NCI-H2171 (cell line): ENCODE measurements at regions not wholly inside any gene's neighbourhood (a gene's known extent, or its start where the extent isn't known, plus 50 kb on each side); places are given as distances from the start of the nearest gene placed in this dataset.
"Not testable (repeated sequence)": the region's sequence is repeated elsewhere in the genome, so short reads cannot be mapped to it uniquely, and the experiment has no call there.

Source experiments
- DNase-seq: peaks from one replicate; lab custom pipeline; 2025; lab: John Stamatoyannopoulos, UW

DNA sequence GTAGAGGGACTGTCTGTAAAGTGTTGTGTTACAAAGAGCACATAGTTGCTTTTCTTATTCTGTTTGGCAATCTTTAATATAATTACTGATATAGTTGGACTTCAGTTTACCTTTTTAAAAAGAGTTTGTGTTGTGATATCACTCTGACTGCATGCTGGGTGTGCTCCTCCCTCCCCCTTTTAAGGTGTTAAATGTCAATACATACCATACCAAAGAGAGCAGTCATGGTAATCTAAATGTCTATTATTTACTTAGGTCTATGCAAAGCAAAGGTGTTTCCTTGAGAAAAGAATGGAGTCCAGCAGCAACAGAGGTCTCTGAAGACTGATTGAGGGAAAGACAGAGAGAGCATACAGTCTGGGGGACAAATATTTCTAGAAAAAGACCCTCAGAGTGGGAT lies 275.1 kb upstream of the NRP1 start:
- DNase-seq: no peak

DNA sequence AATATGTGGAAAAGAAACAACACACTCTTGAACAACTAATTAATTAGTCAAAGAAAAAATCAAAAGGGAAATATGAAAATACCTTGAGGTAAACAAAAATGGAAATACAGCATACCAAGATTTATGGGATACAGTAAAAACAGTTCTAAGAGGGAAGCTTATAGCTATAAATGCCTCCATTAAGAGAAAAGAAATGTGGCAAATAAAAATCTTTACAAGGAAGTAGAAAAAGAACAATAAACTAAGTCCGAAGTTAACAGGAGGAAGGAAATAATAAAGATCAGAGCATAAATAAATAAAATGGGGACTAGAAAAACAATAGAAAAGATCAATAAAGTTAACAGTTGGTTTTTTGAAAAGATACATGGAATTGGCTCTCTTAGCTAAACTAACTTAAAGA lies 267.8 kb upstream of the NRP1 start:
- DNase-seq: no peak

DNA sequence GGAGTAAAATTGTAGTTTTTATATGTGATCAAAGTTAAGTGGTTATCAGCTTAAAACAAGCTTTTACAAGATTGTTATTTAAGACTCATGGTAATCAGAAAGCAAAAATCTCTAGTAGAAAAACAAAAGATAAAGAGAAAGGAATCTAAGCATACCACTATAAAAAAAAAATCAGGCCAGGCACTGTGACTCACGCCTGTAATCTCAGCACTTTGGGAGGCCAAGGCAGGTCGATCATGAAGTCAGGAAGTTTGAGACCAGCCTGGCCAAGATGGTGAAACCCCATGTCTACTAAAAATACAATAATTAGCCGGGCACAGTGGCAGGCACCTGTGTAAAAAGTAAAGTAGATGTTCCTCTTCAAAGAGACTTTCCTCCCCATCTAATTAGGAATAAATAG lies 265.9 kb upstream of the NRP1 start:
- no peak for DNase-seq

DNA sequence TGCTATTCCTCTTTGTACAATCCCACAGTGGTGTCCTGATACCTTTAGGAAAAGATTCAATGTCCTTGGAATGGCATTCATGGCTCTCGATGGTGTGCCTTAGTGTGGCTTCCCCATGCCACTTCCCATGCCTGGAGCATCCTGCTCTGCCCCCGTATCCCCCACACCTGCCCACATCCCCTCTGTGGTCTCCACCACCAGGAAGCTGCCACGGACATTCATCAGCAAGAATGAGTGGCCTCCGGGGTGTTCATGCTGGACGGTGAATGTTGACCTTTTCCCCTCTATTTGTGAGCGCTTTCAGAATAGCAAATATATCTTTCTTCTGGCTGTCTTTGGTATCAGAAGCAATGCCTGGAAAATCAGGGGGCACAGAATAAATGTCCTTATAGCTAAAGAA lies 262.0 kb upstream of the NRP1 start:
- DNase-seq: no peak

DNA sequence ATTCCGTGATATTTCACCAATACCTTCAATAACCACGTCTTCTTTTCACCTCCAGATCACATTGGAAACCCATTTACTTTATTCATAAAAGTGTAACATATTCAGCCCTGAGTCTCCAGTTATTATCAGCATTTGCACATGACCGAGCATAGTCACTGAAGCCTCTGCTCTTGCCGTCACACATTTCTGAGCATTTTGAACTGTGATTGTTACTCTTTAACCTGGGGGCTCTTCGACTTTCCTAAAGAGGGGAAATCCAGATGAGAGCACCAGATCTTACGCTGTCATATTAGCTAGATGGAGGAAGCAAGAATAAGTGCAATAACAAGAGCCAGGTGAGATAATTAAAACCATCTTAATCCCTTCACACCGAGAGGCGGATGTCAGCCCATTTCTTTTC lies 260.0 kb upstream of the NRP1 start:
- no peak for DNase-seq

DNA sequence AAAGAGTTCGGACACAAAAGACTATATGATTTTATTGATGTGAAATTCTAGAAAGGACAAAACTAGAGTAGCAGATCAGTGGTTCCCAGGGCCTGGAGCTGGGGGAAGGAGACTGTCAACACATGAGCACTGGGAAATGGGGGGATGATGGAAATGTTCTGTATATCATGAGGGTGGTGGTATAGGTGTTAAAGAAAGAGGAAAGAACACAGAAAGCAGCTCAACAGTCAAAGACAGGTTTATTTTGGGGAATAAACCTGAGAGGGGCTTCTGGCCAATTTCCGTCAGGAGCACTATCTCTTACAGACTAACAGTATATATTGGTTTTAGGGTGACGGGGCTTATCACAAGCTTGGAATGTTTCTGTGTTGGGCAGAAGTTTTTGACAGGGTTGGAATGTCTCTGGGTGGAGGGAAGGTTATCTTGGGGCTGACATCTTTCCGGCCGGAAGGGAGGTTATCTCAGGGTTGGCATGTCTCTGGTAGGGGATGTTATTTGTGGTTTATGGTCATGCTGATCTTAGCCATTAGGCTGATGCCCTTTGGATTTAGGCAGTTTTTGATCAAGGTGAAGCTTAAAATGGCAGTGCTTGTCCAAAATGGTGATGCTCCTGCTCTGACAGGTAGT lies 254.6 kb upstream of the NRP1 start:
- no peak for DNase-seq

DNA sequence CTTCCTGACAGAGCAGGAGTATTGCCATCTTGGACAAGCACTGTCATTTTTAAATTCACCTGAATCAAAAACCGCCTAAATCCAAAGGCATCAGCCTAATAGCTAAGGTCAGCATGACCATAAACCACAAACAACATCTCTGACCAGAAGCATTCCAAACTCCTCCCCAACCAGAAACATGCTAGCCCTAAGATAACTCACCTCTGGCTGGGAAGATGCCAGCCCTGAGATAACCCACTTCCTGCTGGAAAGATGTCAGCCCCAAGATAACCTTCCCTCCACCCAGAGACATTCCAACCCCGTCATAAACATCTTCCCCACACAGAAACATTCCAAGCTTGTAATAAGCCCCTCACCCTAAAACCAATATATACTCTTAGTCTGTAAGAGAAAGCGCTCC lies 250.1 kb upstream of the NRP1 start:
- DNase-seq: not testable (repeated sequence)

DNA sequence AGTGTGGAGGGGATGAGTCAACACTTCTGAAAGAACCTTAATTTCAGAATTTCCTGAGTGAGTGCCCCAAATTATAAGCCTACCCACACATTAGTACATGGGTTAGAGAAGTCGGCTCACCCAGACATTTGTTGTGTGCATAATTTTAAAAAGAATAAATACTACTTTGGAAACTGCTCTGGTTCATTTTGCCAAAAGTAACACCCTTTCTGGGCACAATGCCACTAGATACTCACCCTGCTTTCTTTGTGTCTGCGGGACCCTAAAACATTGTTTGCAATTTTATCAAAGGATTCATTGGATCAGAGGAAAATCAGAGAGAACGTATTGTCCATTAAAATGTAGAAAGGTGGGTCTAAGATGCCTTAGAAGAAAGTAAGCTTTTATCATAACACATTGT lies 245.5 kb upstream of the NRP1 start:
- no peak for DNase-seq

DNA sequence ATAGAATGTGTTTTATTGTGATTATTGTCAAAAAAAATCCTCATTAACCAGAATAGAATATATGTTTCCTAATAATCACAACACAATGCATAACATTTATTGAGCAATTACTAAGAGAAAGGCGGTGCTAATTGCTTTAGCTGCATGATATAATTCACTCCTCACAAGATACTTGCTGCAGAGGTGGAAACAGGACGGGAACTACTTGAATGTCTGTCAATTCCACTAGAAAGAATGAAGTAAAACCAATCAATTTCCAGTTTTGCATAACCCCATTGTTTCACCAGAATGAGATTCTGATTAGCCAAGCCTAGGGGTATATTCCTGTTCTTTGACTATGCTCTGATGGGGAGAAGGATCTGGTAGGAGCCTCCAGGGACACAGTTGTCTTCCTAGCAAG lies 239.1 kb upstream of the NRP1 start:
- DNase-seq: no peak

DNA sequence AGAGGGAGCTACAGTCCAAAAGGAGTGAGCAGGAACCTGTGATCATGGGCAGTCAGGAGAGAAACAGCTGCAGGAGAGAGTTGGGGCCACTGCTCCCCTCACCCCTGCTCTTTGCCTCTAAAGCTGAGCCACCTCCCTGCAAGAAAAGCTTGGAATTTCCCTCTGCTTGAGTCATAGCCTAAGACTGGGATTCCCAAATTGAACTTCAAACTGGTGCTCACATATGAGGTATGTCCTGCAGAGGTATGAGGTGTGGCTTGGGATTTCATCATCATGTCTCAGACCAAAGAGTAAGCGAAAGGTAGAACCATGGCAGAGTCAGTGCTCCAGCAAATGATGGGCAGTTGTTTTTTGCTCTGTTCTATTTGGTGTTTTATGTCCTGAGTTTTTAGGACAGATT lies 237.1 kb upstream of the NRP1 start:
- no peak for DNase-seq

DNA sequence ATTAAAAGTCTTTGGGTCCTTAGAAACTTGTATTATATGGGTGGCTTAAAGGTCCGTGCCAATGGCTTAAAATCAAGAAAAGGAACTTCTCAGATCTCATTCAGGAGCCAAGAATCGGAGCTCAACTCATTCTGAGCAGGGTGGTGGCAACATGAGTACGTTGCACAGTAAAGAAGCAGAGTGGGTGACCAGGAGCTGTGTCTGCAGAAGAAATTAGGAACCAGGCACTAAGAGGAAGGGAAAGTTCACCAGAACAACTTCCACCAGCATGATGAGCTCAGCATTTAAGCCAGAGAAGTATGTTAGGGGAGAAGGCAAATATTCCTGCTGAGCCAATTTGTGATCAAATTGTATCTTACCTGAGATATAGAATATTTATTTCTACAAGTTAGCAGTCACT lies 236.0 kb upstream of the NRP1 start:
- no peak for DNase-seq

DNA sequence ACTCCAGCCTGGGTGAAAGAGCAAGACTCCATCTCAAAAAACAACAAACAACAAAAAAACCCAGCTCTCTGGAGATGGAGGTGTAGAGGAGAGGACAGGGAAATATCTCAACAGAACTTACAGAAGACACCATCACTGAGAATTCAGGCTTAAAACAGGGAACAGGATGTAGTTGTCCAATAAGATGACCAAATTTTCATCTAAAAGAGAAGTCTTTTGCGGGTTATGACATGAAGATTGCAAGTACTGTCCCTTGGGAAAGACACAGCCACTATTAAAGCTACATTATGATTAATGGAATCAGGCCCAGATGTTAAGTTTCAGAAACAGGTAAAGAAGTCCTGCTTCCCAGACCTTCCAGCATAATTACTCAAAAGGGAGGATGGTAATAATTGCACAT lies 235.2 kb upstream of the NRP1 start:
- no peak for DNase-seq

DNA sequence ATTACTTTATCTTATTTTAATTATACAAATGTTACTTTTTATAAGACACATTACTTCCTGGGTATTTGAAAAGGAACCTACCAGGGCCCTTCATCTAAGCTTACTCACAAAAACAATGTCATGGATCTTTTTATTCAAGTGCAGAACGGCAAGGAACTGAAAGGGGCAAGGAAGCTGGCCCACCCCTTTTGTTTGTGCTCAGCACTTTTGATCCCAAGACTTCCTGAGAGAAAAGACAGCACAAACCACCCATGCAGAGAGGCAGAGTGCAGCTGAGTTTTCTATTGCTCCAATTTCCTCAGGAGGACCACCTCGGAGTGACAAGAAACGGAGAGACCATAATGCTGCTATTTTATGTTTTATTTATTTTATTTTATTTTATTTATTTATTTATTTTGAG lies 232.0 kb upstream of the NRP1 start:
- no peak for DNase-seq

DNA sequence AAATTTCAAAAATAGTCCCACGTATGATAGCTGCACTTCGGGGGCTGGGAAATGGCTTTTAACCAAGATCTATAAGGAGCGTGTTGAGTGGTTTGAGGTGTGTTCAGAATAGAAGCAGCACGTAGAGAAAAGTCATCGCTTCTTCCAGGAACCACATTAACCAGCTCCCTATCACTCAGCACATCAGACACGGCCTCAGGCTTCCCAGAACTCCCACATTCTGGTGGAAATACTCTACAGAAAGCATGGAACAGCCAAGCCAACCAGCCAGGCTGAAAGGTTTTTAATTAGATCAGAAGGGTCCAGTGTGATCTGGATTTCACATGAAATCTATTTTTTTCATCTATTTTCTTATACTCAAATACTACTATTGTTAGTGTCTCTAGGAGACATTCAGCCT lies 231.5 kb upstream of the NRP1 start:
- DNase-seq: no peak

DNA sequence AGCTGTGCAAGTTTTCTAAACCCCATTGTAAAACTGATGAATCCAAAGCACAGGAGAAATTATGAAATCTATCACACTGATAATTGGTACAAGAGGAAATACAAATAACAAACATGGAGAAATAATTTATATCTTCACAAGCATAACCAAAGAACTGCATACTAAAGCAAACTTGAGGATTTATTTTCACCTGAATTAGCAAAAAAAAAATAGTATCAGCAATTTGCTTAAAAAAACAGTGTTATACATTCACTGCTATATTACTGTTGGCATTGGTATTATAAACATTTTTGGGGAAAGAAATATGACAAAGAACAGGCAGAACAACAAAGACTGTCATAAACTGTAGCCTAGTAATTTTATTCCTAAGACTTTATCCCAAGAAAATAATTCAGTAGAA lies 230.8 kb upstream of the NRP1 start:
- no peak for DNase-seq

DNA sequence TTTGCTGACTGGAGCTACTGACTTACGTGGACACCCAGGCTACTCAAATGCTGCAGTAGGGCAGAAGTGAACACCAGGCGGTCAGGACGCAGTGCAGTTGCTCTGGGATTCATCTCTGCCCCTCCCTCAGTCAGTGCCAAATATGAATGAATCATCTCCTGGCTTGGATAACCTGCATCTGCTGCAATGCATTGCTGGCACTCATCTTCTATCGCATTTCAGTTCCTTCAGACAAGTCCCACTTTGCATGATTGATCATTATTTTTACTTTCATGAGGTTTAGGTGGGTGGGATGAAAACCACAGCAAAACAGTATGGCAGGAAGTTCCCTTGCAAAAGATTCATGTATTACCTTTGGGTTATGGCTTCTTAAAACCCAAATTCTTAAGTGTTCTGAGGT lies 224.6 kb upstream of the NRP1 start:
- DNase-seq: no peak

DNA sequence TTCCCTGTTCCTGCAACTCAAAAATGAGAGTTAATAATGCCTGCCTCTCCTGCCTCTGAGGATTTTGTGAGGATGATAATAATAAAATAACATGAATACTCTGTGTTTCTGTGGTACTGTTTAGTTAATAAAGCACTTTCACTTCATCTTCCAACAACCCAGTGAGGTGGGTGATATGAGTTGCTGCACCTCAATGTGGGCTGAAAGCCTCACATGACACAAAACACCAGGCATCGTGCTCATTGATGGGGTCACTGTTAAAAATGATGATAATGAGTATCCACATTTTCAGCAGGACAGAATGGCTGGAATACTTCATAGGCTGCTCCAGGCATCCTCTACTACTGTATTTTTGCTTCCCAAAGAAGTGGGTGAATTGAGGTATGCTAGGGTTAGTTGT lies 222.8 kb upstream of the NRP1 start:
- no peak for DNase-seq

DNA sequence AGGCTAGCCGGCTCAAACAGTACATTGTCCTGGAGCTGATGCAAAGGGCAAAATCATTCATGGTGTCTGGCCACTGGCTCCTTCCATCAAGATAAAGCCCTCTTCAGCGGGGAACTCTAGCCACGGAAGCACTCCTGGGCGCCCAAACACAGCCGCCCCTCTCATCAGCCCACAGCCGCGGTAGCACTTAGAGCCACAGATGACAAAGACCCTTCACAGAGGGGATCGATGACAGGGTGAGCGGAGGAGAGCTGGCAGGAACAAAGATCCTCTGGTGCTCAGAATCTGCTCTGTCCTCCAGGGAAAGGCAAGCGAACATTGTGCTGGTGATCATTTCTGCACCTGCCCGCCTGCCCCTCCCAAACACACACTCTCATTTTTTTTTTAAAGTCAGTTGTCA lies 222.2 kb upstream of the NRP1 start:
- no peak for DNase-seq

DNA sequence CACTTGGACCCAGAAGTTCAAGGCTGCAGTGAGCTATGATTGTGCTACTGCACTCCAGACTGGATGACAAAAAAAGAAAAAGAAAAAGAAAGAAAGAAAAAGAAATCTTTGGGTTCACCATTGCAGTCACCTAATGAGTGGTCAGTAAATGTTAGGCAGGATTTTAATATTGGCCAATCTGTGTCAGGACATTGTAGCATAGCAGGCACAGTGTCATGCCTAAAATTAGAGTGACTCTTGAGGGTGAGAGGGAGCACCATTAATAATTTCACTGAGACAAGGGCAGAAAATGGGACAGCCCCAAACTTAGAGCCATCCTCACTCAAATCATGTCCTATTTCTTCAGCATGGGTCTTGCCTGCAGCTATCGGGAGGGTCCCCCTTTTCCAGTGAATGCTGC lies 221.6 kb upstream of the NRP1 start:
- no peak for DNase-seq

DNA sequence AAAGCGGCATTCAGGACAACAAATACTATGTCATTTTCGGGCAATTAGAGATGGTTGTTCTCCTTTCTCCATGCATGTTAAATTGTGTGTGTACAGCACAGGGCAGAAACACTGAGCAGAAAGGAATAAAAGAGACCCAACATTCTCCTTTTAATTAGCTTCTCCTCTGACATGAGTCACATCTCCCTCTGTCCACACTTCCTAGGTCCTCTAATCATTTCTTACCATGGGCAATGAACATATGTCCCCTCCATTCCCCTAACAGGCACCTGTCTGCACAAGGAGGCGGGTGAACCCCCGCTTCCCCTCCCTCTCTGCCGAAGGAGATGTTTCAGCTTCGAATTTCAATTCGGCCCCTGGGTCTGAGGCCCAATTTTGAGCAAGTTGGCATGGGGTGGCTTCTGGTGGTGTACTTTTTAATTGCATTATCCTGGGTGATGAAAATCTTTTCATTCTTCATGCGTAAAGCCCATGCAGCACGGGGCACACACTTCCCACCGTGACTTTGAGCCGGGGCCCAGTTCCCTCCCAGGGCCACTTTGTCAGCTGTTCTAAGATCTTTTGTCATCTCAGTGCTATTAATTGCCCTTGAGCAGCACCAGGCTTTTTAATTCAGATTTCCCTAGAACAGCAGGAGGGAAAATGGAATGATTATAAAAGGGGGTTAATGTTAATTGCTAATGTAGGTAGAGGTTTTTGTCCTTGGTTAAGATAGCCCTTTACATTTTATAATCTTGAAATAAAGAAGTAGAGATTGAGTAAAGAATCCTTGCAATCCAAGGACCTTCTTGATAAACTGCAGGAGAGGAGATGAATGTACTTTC lies 219.5 kb upstream of the NRP1 start:
- no peak for DNase-seq

DNA sequence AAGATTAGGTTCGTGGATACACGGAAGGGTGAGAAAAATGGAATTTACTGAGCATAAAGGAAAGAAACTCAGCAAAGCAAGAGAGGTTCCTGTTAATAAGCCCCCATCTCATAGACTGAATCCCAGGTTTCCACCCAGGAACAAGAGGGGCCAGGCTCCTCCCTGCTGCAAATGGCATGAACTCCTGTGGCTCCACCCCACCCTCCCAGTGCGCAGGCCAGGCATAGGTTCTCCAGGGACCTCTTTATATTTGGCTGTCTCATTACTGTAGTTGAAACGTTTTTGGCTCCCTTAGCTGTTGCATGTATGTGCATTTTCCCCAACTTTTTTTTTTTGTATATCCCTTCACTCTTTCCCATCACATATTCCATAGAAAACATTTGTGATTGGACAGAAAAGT lies 217.8 kb upstream of the NRP1 start:
- DNase-seq: no peak

DNA sequence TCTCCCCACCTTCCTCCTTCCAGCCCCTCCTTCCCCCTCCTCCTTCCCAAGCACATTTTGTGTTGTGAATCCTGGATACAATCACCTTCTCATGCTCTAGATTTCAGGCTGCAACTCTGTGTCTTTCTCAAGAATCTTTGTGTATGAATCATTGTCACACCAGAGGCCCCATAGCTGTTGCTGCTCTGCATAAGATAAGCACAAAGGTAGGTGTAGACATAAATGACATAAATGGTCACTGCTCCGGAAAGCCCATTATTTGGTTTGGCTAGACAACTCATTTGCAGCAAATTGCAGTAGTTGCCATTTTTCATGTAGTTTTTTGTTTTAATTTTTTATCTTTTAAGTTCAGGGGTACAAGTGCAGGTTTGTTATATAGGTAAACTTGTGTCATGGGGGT lies 216.3 kb upstream of the NRP1 start:
- no peak for DNase-seq

DNA sequence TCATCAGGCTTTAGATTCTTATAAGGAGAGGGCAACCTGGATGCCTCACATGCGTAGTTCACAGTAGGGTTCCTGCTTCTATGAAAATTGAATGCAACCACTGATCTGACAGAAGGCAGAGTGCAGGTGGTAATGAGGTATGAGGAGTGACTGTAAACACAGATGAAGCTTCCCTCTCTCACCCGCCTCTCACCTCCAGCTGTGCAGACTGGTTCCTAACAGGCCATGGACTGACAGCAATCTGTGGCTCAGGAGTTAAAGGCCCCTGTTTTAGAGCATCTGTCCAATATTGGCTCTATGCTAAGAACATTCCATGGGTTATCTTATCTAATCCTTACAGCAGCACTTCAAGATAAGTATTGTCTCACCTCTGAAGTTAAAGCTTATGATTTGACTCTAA lies 213.5 kb upstream of the NRP1 start:
- DNase-seq: peak; percentile 67

DNA sequence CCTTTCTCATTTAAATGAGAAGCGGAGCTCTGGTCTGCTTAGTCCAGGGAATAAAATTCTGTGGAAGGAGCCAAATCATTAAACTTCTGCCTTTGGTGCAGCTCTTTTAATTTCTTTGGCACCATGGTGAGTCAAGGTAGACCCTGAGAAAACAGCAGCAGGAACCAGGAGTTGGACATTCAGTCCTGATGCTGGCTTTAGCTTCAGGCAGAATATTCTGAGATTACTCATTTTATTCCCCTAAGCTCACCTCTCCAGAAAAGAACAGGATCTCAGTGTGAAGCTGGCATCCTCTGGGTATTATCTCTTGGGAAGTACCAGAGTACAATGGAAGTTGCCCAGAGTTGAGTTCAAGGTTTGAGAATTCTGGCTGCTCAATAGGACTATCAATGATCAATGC lies 211.6 kb upstream of the NRP1 start:
- no peak for DNase-seq
